ENCODE measurements at regions not wholly inside any gene's neighbourhood (a gene's known extent, or its start where the extent isn't known, plus 50 kb on each side); places are given as distances from the start of the nearest gene placed in this dataset.

- TF ChIP-seq CTCF (IDR thresholded peaks at IDR 0.05) (no peak), POLR2A (IDR thresholded peaks at IDR 0.05) (no peak)
Observed at GRCh38 chr14:78104160-78104559, 66.0 kb upstream of the NRXN3 start.

Measured in heart left ventricle (tissue), 13 donors.